VCaP (cell line): ENCODE measurements at regions not wholly inside any gene's neighbourhood (a gene's known extent, or its start where the extent isn't known, plus 50 kb on each side); places are given as distances from the start of the nearest gene placed in this dataset.

Experiments
- H3K27ac ChIP-seq: fragments of 450-650 bp; 2 replicates; pipeline ENCODE4 v1.5.1; 2017
- TF ChIP-seq, protein P1 (sequence below): fragments of 450-650 bp; conservative IDR thresholded peaks from 2 replicates; pipeline ENCODE4 v1.5.1; 2017; ENCODE audit warnings: mild to moderate bottlenecking, moderate library complexity

GRCh38 chr18:56165601-56166355 lies 472.6 kb downstream of the TXNL1 start:
- no peak overlapping the region for H3K27ac ChIP-seq
- TF ChIP-seq, protein P1, sequence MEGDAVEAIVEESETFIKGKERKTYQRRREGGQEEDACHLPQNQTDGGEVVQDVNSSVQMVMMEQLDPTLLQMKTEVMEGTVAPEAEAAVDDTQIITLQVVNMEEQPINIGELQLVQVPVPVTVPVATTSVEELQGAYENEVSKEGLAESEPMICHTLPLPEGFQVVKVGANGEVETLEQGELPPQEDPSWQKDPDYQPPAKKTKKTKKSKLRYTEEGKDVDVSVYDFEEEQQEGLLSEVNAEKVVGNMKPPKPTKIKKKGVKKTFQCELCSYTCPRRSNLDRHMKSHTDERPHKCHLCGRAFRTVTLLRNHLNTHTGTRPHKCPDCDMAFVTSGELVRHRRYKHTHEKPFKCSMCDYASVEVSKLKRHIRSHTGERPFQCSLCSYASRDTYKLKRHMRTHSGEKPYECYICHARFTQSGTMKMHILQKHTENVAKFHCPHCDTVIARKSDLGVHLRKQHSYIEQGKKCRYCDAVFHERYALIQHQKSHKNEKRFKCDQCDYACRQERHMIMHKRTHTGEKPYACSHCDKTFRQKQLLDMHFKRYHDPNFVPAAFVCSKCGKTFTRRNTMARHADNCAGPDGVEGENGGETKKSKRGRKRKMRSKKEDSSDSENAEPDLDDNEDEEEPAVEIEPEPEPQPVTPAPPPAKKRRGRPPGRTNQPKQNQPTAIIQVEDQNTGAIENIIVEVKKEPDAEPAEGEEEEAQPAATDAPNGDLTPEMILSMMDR = no peak

GRCh38 chr18:56162311-56163265 lies 475.8 kb downstream of the TXNL1 start:
- TF ChIP-seq, protein P1 = no peak
- no peak overlapping the region for H3K27ac ChIP-seq

DNA sequence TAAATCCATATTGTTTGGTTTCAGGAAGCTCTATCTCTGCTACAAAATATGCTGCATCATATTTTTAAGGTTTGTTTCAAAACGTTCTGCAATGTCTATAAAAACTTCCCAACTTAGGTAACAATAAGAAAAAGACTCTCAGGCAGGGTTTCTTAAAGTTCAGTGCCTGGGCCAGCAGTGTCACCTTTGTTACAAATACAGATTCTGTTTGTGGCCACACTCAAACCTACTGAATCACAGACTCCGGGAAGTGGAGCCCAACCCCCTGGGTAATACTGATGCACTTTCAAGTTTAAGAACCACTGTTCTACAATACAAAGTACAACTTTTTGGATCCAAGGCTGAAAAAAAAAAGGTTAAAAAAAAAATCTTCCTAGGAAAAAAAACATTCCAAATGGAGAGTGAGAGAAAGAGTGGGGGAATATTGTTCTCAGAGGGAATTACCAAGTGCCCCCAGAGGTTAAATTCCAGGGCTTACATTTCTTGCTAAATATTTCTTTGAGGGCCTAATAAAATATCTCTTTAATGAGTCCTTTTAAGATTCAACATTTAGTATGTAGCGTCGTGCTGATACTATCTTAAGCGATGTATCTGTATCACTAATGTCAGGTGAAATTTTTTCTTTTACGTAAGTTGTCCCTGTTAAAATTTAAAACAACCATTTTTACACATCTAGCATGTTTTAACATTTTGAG lies 476.7 kb downstream of the TXNL1 start:
- no peak overlapping the region for H3K27ac ChIP-seq
- TF ChIP-seq, protein P1 = no peak

GRCh38 chr18:56158676-56159075 lies 479.7 kb downstream of the TXNL1 start:
- TF ChIP-seq, protein P1 = no peak
- H3K27ac ChIP-seq = no peak overlapping the region

DNA sequence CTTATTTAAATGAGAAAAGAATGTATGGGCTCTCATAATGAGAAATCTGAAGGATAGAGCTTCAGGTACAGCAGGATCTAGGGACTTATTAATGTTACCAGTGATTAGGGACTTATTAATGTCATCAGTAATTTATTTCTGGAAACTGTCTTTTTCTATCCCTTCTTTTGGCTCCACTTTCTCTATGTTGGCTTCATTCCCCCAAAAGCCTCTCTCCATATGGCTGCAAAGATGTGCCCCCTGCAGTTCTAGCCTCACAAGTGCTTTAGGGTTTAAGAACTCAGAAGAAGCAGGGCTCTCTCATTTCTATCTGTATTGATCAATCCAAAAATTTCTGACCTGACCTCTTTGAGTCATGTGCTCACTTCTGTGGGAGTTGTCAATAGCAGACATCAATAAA lies 480.9 kb downstream of the TXNL1 start:
- TF ChIP-seq, protein P1 = no peak
- no peak overlapping the region for H3K27ac ChIP-seq

- TF ChIP-seq, protein P1 = no peak
- H3K27ac ChIP-seq = no peak overlapping the region
Measured at GRCh38 chr18:56152551-56153310, 485.7 kb downstream of the TXNL1 start.
